RPMI8226 (cell line): ENCODE measurements at regions not wholly inside any gene's neighbourhood (a gene's known extent, or its start where the extent isn't known, plus 50 kb on each side); places are given as distances from the start of the nearest gene placed in this dataset.
A peak's percentile ranks its signal among the peaks of the same experiment; 100 is the strongest.
"Not testable (repeated sequence)": the region's sequence is repeated elsewhere in the genome, so short reads cannot be mapped to it uniquely, and the experiment has no call there.

ENCODE experiments used
- DNase-seq: peaks from one replicate; pipeline ENCODE4 v3.0.0-alpha.2; 2015

DNA sequence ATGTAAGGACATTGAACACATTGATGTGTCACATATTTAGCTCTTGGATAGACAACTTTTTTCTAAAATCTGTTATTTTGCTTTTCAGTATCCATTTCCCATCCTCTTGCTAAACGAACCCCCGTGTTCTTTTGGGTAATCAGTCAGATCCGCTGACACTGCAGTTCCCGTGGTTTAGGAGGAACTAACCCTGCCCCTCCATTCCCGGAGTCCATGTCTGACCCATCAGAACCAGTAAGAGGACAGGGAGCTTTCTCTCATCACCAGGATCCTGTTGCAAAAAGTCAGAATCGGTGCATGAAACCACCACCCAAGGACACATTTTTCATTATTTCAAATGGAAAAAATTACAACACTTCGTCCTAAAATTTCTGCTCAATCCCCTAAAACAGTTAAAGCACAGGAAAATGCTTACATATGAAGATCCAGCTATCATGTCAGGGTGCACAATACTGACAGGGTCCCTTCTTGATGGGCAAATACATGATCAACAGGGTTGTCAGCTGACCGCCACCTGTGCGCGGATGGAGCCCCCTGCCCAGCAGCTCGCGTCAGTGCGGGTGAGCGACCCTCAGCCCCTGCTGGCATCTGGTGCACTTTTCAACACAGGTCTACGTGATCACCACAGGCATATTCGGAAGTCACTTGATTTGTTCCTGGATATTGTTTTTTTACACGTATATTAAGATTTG, 276.8 kb downstream of the ADGRD1 start:
- no peak for DNase-seq

DNA sequence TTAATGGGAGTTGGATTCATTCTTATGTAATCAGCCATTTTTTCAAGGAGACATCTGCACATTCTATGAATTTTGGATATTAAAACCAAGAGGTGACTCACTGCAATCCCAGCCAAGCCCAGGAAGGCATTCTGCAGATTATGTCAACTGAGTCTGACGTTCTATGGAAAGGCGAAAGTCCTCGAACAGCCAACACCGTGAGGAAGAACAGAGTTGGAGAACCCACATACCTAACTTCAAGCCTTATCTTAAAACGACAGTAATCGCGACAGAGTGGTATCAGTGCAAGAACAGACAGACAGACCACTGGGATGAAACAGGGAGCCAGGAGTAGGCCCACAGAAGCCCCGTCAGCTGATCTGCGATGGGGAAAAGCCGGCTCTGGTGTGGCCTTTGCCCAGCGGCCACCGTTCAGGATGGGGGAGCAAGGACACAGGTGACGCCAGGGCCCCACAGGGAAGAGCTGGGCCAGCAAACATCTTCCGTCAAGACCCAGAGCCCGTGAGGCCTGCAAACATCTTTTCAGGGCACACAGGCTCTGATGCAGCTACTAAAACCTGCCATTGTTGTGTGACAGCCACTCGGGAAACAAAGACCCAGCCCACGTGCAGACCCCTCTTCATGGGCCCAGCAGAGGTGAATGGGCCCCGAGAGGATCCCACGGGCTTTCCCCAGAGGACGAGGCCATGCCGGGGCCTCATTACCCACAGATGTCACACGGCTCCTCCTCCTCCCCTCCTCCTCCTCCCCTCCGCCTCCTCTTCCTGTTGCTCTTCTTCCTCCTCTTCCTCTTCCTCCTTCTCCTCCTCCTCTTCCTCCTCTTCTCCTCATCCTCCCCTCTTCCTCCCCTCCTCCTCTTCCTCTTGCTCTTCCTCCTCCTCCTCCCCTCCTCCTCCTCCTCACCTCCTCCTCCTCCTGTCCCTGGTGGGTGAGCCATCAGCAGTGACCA, 277.6 kb downstream of the ADGRD1 start:
- DNase-seq: no peak

DNA sequence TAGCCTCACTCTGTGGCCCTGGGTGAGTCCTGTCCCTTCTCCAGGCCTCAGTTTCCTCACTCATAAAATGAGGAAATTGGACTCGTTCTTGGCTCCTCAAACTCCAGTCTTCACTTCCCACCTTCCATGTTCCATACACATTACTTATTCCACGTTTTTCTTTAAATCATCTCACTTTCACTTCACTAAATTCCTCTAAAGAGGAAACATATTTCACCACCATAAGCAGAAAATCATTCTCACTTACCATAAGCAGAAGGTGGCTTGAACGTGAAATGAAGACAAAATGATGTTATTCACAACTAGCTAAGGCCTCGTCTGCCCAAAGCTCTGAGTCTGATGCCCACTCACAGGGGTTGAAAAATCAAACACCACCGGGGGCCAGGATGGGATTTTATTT, 278.3 kb downstream of the ADGRD1 start:
- no peak for DNase-seq

DNA sequence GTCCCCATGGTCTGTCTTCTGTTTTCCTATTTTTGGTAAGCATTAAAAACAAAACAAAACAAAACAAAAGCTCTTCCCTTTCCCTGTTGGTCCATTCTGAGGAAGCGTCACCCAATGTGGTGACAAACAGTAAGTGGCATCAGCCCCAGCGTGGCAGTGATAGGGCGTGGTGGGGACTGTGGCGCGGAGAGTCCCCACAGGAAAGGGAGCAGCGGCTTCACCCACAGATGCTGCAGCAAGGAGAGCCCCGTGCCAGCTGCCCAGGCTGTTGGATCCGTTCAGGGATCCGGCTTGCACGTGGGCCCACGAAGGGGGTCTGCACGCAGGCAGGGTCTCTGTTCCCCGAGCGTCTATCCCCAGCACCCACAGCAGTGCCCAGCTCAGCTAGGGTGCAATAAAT, 279.2 kb downstream of the ADGRD1 start:
- not testable (repeated sequence) for DNase-seq

DNA sequence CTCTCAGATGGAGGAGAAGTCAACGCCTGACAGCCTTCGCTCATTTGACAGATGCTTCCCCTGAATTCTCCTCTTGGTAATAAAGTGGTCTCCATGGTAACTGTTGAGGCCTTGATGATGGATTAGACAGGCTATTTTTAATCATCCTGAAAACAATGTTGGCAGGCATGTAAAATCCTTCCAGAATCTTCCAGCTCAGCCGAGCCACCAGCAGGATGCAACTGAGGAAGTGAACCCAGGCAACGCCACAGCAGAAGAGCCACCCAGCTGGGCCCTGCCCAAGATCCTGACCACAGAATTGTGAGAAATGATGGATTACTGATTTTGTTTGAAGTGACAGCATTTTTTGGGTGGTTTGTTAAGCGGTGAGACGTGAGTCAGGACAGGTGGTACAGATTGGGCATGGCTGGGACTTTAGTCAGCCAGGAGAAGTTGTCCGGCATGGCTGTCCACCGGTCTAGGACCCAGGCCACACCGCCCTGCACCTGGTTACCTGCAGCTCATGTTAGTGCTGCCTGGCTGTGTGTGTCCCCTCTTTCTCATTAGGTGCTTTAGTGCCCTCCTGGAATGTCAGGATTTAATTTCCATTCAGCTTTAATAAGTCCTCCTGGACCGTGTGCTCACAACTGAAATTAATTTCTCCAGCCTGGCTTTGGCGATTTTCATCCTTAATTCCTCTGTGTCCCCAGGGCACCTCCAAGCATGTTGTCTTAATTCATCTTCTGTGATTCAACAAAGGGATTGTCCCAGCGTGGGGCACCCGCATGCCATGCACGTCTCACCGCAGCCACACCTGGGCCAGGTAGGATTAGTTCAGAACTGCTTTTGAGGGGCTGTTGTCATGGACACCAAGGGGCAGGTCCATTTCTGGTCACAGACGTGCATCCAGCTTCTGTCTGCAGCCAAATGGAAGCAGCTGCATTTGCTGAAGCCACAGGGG, 280.4 kb downstream of the ADGRD1 start:
- DNase-seq: not testable (repeated sequence)

DNA sequence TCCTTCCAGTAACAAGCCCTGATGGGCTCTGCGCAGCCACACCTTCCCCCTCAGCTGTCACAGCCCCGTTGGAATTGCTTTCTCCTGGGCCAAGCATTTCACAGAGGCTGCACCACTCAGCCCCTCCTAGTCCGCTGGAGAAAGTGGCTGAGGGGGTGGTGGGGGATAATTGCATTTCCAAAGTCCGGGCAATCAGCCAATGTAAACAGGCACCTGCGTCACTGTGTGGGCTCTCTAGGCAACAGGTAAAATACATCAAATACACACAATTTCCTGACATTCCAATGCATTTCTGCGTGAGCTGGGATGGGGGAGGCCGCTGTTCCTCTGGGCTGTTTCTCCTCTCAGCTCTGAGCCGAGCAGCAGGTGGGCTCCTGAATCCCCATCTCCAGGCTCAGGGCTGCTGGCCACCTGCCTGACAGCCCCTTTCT, 281.1 kb downstream of the ADGRD1 start:
- not testable (repeated sequence) for DNase-seq

DNA sequence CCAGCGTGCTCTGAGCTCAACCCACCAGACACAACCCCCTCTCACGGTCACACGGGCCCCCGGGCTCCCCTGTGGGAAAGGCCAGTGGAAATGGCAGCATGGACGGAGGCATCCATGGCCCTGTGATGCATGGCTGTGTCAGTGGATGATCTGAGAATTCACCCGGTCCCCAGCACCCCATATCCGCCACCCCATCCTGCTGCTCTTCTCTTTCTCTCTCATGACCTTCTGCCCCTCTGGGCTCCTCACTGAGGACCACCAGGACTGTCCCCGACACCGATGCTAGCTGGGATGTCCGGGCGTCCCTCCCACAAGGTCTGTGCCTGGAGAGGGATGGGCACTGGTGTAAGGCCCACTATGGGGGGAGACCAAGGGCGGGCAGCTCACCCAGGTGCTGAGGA, 282.2 kb downstream of the ADGRD1 start:
- no peak for DNase-seq

DNA sequence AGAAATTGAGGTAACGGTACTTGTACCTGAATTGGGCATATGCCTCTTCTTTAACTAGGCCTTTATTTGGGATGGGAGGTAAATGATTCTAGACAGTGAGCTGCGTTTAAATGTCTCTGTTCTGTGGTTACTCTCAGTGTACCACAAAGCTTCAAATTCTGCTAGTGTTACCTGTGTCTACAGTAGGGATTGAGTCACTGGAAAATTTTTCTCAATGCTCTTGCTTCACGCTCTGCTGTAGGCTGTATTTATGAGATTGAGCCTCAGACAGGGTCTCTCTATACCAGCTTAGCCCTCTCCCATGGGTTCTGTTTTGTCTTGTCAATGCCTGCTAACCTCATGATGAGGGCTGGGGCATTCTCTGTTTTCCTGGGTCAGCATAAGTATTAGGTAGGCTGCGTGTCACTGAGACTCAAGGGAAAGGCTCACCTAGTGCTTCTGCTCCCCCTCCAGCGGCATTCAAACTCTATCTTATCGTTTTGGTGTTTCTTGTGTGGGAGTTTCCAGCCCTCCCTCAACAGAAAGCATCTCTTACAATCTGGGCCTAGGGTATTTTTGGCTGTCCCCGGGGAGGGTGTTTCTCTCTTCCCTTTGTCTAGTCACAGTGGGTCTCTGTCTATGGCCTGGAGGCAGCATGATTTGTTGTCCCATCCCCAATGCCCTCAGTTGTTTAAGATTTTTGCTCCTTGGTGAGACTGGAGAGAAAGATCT, 285.8 kb downstream of the ADGRD1 start:
- no peak for DNase-seq

DNA sequence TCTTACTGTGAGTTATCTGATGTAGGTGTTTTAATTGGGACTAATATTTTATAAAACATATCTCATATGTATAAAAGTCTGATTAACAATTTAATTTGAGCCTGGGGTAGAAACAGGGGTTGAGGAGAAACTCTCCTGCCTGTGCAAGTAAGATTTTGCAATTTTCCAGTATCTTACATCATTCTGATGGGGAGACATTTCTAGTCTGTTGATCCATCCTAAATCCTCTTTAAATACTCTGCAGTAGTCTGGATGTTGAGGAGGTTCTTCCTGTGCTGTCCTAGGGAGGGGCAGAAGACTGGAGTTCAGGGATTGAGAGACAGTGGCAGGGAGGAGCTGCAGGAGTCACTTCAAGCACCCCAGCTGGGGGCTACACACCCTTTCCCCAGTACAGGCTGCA, 287.8 kb downstream of the ADGRD1 start:
- no peak for DNase-seq

DNA sequence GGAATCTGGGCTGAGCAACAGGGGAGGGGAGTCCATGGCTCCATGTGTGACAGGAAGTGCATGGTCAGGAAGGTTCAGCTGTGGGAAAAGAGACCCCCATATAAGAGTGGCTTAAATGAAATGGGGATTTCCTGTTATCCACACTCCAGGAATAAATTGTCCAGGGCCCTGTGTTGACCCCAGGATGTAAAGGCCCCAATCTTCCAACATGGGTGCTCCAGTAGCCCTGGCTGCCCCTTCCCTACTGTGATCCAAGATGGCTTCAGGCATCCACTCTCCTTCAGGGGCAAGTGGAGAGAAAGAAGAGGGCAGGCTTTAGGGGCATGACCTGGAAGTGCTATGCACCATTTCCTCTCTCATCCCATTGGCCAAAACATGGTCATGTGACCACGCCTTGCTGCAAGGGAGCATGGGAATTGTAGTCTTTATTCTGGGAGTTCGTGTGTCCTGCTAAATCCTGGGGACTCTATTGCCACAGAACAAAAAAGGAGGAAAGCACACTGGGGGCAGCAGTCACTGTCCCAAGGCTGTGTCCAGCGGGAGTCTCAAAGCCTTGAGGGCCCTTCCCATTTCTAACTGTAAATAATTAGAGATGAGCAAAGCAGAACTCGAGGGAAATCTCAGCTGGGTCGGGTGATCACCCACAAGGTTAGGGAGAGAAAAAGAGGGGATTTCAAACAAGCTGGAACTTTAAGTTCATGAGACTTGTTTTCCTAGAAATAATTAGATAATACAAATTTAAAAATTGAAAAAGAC, 289.2 kb downstream of the ADGRD1 start:
- peak; percentile 9 for DNase-seq

DNA sequence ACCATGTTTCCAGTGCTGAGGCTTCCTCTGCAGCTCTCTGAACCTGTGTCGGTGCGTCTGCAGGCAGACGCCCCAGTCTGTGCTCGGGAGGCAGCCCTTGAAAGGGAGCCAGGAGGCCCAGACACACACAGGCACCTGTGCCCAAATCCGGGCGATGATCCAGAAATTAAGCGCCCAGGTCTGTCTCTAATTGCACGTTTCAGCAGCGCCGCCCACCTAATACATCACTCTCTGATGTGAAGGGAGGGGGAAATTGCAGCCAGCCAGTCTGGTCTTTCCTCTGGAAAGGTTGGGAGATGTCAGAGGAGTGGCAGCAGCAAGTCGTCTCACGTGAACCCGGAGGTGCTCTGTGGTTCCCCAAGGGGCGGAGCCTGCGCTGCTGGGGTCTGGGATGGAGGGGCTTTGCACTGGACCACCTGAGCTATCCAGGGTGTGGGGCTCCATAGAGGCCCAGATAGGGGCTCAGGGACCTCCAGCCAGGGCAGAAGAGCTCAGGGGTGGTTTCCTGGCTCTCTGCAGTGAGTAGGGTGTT, 290.5 kb downstream of the ADGRD1 start:
- DNase-seq: not testable (repeated sequence)

DNA sequence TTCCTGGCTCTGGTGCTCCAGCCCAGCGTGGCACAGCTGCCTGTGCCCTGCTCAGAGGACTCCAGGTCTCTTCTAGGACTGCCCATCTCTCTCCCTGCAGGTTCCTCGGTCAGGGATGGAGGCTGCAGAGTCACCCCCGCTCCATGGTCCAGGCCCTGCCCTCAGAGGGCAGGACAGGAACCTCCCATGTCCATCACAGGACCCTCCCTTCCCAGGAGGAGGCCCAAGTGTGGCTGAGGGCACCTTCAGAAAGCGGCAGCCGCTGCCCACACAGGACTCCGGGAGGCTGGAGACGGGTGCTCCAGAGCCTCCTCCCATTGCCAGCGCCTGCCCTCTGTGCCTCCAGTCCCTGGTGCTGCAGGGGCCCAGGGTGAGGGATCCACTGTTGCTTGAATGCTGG, 291.5 kb downstream of the ADGRD1 start:
- not testable (repeated sequence) for DNase-seq

DNA sequence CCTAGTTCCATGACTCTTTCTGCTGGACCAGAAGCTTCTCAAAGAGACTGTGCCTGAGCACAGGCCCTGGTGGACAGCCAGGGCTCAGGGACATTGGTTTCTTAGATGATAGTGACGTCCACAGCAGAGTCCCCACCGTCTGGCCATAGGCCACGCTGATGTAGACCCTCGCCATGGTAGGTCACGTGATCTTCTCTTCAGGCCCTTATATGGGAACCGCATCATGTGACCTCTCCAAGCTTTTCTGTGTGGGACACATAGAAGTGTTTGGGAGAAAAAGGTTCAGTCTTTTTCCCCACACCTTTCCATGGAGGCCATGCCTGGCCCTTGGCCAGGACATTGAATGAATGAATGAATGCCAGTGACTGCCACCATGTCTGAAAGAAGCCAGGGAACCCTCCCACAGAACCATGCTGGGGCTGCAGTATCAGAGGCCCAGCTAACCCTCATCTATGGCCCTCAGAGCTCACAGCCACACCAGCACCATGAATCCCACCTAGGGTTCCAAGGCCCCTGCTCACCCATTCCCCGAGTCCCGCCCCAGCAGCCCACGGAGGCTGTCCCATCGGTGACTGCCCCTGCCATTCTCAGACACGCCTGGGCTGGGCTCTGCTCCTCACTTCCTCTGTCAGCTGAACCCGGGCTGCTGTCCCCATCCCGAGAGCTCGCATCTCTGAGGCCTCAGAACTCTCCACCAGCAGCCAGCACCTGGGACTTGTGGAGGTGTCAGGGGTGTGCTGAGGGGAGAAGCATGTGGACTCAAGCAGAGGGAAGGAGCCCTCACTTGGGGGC, 292.1 kb downstream of the ADGRD1 start:
- DNase-seq: no peak

DNA sequence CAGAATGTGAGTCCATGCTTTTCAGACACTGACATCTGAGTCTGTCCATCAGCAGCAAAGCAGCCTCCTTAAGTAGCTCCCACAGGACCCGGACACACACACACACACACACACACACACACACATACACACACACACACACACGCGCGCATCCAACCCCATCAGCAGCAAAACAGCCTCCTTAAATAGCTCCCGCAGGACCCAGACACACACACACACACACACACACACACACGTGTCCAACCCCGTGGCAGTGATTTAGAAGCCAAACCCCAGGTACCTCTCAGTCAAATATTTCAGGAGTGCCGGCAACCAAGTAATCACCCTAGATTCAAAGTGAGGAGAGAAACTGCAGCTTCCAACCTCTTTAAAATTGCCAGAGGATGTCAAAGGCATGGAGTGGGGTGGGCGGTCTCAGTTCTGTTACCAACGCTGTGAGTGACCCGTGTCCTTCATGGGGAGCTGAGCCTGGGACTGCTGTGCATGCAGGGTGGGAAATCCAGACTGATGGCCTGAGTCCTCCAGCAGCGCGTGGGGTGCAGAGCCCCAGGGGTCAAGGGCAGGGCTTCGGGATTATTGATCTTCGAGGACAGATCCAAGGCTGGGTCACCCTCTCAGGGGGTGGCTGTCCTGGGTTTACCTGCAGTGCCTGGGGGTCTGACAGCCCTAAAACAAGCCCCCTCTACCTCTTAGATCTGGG, 293.5 kb downstream of the ADGRD1 start:
- not testable (repeated sequence) for DNase-seq

DNA sequence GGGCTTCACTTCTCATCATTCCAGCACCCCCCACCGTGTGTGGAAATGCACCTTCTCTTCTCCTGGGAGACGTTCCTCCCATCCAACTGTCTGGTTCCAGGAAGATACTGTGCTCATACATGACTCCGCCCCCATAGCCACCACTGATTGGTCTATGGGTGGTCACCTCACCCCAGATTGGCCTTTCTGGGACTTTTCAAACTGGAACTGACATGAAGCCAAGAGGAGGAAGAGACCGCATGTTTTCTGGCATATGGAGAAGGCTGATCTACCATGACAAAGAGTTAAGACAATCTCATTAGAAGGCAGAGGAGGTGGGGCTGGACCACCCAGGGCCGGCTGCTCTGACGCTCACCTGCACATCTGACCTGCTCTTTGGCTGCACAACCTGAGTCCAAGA, 294.2 kb downstream of the ADGRD1 start:
- not testable (repeated sequence) for DNase-seq

DNA sequence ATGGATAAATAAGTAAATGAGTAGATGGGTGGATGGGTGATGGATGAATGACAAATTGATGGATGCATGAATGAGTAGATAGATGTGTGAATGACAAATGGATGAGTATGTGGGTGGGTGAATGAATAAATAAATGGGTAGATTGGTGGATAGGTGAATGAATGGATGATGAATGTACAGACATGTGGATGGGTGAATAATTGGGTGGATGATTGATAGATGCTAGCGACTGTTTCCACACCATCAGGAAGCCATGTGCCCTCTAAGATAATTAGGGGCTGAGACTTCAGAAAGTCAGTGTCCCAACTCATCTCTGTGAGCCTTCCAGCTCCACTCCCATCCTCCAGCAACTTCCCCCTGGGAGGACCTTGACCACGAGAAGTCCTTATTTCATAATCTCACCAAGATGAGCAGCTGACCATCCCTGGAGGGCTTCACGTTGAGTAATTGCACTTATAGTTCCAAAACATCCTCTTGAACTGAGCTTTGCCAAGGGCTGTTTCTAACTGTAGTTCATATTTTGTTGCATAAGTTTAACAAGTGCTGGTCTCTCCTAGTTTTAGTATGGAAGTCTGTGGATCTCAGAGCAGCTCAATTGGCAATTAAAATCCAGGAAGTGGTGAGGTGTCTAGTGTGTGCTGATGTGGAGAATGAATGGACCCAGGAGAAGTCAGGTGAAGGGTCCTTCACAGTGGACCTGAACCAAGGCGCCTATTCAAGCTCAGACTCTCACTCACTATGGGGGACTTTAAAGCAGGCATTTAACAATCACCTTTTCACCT, 295.7 kb downstream of the ADGRD1 start:
- no peak for DNase-seq

DNA sequence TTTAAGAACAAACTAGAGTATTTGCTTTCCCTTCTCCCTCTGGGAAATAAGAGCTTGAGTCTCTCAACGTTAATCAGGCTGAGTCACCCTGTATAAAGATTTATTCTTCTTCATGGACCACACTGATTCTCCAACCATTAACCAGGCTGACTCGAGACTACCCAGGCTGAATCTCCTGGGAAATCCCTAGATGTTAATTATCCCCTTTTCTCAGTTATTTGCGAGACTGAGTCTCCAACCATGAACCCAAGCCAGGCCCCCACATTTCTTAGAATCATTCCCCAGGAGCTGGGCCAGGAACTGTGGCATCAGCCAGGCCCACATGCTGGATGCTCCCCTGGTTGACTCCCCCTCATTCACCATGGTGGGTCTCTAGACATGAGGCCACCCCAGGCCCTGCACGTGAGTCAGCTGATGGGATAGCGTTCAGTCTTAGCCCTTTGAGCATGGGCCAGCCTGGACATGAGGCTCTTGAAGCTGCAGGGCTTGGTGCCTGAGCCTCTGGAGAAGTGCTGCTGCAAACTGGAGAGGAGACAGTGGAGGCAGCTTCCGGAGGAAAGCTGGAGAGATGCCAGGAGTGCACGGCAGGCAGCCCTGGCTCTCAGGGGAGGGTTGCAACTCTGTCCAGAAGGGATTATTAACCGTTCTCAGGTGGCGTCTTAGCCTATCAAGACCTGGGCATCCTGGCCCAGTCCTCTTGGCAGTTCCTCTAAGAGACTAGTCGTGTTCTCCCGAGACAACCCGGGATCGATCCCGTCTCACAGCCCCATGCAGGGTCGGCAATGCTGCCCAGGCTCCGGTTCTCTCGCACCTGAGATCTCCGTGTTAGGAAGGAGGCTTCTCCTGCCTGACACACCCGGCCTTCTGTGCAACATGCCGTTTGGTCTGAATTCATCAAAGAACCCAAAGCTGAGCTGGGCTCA, 296.6 kb downstream of the ADGRD1 start:
- peak; percentile 15 for DNase-seq

DNA sequence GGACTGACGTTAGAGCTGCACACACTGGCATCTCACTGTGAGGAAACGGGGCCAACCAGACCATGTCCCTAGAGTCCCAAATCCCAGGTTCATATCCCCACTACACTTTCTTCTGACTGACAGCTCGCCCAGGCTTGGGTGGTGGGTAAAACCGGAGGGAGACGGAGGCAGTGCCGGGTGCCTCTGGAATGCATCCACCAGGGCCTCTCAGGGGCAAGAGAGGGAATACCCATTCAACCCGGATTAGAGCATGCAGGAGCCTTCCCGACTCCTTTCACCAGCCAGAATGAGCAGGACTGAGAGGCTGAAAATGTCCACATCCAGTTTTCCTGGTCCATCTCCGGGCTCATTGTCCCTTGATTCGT, 297.2 kb downstream of the ADGRD1 start:
- DNase-seq: no peak
